ENCODE measurements at regions not wholly inside any gene's neighbourhood (a gene's known extent, or its start where the extent isn't known, plus 50 kb on each side); places are given as distances from the start of the nearest gene placed in this dataset.

DNA sequence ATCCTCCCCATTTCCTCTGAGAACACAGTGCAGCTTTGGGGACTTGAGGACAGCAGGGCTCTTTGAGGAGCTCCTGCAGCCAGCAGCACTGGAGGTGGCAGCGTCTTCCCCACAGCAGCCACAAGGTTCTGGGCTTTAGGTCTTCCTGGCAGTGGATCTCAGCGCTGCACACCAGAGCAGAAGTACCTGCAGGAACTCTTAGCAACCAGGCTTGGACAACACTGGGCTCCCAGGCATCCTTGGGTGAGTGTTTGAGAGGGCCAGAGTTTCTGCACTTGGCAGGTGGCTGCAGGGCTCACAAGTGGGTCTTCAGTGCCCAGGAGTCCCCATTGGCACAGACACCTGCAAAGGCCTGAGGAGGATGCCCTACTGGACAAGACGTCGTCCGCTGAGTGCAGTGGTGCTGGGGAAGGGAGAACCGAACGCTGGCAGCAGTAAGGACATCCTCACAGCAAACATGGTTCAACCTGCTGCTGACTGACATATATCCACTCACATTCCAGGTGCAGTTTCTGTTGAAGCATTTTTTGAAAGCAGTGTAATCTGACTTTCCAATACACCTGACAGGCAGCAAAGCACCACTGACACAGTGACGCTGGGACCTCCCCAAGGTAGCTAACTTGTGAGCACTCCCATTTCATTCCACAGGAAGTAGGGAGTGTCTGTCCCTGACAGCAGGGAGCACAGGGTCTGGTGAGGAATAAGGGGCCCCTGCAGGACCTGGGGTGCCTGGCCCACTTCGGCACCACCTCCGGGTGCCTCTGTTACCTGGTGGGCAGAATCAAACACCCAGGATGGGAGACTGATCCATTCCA lies 149.9 kb upstream of the COPS8 start:
- CTCF ChIA-PET (ENCODE audit: low intra/inter-chr PET ratio, low total read pairs): no interaction called here
- FAIRE-seq: no peak

More for the DNA sequence above, 149.9 kb upstream of the COPS8 start:
- 36% methylated on average over 5 of the region's 10 CpGs for WGBS (ENCODE audit: low lambda C conversion rate)
- Histone ChIP-seq H4K20me1 (ENCODE audit: insufficient read depth, low read length) (no peaks in the 10 kb centered on the region; the same call in 1 of the 2 replicates), H3K79me2 (ENCODE audit: insufficient read depth, low read length) (no peaks in the 10 kb centered on the region), H3K27ac (ENCODE audit: extremely low read length, insufficient read depth, low read length) (no peak overlapping the region), H3K9ac (ENCODE audit: insufficient read depth, low read depth, low read length) (no peak overlapping the region), H3K4me1 (ENCODE audit: insufficient read depth, low read length) (no peaks in the 10 kb centered on the region), H2AFZ (ENCODE audit: low read length) (no peak overlapping the region), H3K36me3 (replicated peaks in 1 of 2; ENCODE audit: control insufficient read depth in 1 of 2, insufficient read depth in 2 of 2, low read length in 2 of 2) (no peaks in the 10 kb centered on the region), H3K27me3 (ENCODE audit: control insufficient read depth in 1 of 2, insufficient read depth in 2 of 2, low read length in 2 of 2) (peaks cover 0 to 22% of the 10 kb centered on the region in 2 experiments; a peak in 4 of 5 replicates), H3K9me3 (ENCODE audit: low read length) (no peaks in the 10 kb centered on the region), H3K4me3 (replicated peaks in 1 of 3; ENCODE audit: insufficient read depth in 1 of 3, low read depth in 2 of 3, low read length in 3 of 3) (no peak overlapping the region), H3K4me2 (ENCODE audit: low read depth, low read length) (no peak overlapping the region)
- no TSS peak for BruUV-seq (replicated peaks)
- POLR2A ChIA-PET: no interaction called here
- no peak for DNase-seq (ENCODE audit: low spot score)
- in situ Hi-C loops (cut with HindIII; ENCODE audit: extremely low pct_ligation_motif_present, low pct_unique_long_range_greater_than_20kb): no loop called here
- no peak for ATAC-seq
- no peak for TF ChIP-seq CERS6 (CRISPR knock-in tag; IDR thresholded peaks at IDR 0.05)
- TF ChIP-seq RBM39 (IDR thresholded peaks at IDR 0.05; ENCODE audit: low read depth, low read length, poor library complexity, severe bottlenecking): no peak
- no peak for TF ChIP-seq GABPA (IDR thresholded peaks at IDR 0.05; ENCODE audit: low read depth, low read length)
- TF ChIP-seq GABPA (CRISPR knock-in tag; IDR thresholded peaks at IDR 0.05; ENCODE audit: low read depth): no peak
- TF ChIP-seq, protein P1, sequence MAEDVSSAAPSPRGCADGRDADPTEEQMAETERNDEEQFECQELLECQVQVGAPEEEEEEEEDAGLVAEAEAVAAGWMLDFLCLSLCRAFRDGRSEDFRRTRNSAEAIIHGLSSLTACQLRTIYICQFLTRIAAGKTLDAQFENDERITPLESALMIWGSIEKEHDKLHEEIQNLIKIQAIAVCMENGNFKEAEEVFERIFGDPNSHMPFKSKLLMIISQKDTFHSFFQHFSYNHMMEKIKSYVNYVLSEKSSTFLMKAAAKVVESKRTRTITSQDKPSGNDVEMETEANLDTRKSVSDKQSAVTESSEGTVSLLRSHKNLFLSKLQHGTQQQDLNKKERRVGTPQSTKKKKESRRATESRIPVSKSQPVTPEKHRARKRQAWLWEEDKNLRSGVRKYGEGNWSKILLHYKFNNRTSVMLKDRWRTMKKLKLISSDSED (CRISPR knock-in tag; IDR thresholded peaks at IDR 0.05): no peak
- intact Hi-C loops (cut with micrococcal nuclease; ENCODE audit: unreplicated experiment): no loop called here

Measured in HepG2 (cell line).